Large intestine (tissue), 3 donors: ENCODE measurements at regions not wholly inside any gene's neighbourhood (a gene's known extent, or its start where the extent isn't known, plus 50 kb on each side); places are given as distances from the start of the nearest gene placed in this dataset.

Experiments used
- DNase-seq, 2 donors: peaks; one replicate each; pipeline versions ENCODE4 v3.0.0 to v3.0.0-alpha.2; 2013
- H3K27ac ChIP-seq: one replicate; pipeline ENCODE4 v1.5.1; 2013; ENCODE audit warnings: low read length
- H3K27me3 ChIP-seq: 2 replicates; pipeline ENCODE4 v1.6.1; 2013; ENCODE audit warnings: low read length; ENCODE audit not compliant: control insufficient read depth, insufficient read depth
- H3K36me3 ChIP-seq: 2 replicates; pipeline ENCODE4 v1.6.1; 2013; ENCODE audit warnings: low read length; ENCODE audit not compliant: control insufficient read depth, insufficient read depth
- H3K4me1 ChIP-seq: one replicate; pipeline ENCODE4 v1.6.1; 2013; ENCODE audit warnings: low read length; ENCODE audit not compliant: control insufficient read depth, insufficient read depth
- H3K4me3 ChIP-seq: one replicate; pipeline ENCODE4 v1.5.1; 2013; ENCODE audit warnings: low read length
- H3K9me3 ChIP-seq: one replicate; pipeline ENCODE4 v1.6.1; 2013; ENCODE audit warnings: mild to moderate bottlenecking, low read depth, low read length, moderate library complexity; ENCODE audit not compliant: control insufficient read depth
- WGBS: methylation state at CpG from one replicate; pipeline ENCODE4 v1.1.5; 2013; ENCODE audit warnings: low lambda C conversion rate; ENCODE audit not compliant: insufficient coverage; 5-methylcytosine and 5-hydroxymethylcytosine counted together

DNA sequence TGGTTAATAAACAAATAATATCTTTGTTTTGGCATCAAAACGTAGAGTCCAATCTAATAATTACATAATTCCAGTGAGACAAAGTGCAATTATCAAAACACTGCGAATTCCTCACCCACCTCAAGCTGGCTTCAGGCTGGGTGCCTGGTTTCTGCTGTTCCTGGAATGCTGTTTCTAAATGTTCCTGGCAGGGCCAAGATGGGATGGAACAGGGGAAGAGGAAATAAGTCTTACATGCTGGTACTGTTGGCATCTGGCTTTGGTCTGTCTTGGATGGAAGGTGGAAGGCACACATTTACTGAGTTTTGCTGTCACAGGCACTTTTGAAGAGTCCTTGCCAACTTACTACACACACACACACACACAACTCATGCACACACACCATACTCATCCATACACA is 101.9 kb upstream of the SLCO3A1 start:
- peaks cover 17% of the 10 kb centered on the region for H3K9me3 ChIP-seq
- WGBS, result no CpG with 5 or more reads among the region's 2 CpGs
- no peaks in the 10 kb centered on the region for H3K36me3 ChIP-seq
- no peaks in the 10 kb centered on the region for H3K27me3 ChIP-seq
- no peak overlapping the region for H3K4me3 ChIP-seq
- H3K27ac ChIP-seq, result no peak overlapping the region
- no peaks in the 10 kb centered on the region for H3K4me1 ChIP-seq
- DNase-seq, result no peak

GRCh38 chr15:91752081-91752785 is 101.3 kb upstream of the SLCO3A1 start:
- Histone ChIP-seq H3K4me3 (no peak overlapping the region), H3K27me3 (no peaks in the 10 kb centered on the region), H3K9me3 (peaks cover 17% of the 10 kb centered on the region), H3K36me3 (no peaks in the 10 kb centered on the region), H3K27ac (no peak overlapping the region), H3K4me1 (no peaks in the 10 kb centered on the region)
- no peak for DNase-seq
- 60% methylated on average over 1 of the region's 8 CpGs for WGBS

GRCh38 chr15:91759560-91759959 is 93.9 kb upstream of the SLCO3A1 start:
- peaks cover 4% of the 10 kb centered on the region for H3K27me3 ChIP-seq
- H3K9me3 ChIP-seq, result no peaks in the 10 kb centered on the region
- no peak for DNase-seq
- WGBS, result no CpG with 5 or more reads among the region's 2 CpGs
- no peak overlapping the region for H3K4me3 ChIP-seq
- H3K36me3 ChIP-seq, result no peaks in the 10 kb centered on the region
- no peak overlapping the region for H3K27ac ChIP-seq
- H3K4me1 ChIP-seq, result no peaks in the 10 kb centered on the region

GRCh38 chr15:91765660-91766059 is 87.8 kb upstream of the SLCO3A1 start:
- DNase-seq, result no peak
- H3K4me3 ChIP-seq, result no peak overlapping the region
- no peak overlapping the region for H3K27ac ChIP-seq
- H3K4me1 ChIP-seq, result no peaks in the 10 kb centered on the region
- no peaks in the 10 kb centered on the region for H3K36me3 ChIP-seq
- H3K9me3 ChIP-seq, result no peaks in the 10 kb centered on the region
- peaks cover 7% of the 10 kb centered on the region for H3K27me3 ChIP-seq
- WGBS, result no CpG with 5 or more reads among the region's 3 CpGs

DNA sequence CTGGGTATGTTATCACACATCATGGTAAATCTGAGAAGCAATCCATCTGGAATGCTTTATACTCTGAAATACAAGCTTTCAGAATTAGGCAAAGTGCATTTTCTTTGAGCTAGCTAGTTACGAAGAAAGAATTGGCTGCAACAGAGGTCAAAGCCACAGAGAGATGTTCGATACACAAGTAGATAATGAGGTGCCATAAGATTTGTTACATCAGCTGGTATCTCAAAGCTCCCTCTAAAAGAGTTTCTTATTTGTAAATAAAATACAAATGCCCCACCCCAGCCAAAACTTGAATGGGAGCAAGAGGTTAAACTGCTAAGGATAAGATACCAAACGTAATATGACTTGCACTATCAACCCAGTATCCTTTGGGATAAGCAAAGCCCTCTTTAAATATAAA is 84.0 kb upstream of the SLCO3A1 start:
- Histone ChIP-seq H3K9me3 (no peaks in the 10 kb centered on the region), H3K36me3 (no peaks in the 10 kb centered on the region), H3K4me1 (no peaks in the 10 kb centered on the region), H3K27me3 (peaks cover 5% of the 10 kb centered on the region), H3K27ac (no peak overlapping the region), H3K4me3 (no peak overlapping the region)
- 85% methylated on average over 3 of the region's 3 CpGs for WGBS
- DNase-seq, result no peak

DNA sequence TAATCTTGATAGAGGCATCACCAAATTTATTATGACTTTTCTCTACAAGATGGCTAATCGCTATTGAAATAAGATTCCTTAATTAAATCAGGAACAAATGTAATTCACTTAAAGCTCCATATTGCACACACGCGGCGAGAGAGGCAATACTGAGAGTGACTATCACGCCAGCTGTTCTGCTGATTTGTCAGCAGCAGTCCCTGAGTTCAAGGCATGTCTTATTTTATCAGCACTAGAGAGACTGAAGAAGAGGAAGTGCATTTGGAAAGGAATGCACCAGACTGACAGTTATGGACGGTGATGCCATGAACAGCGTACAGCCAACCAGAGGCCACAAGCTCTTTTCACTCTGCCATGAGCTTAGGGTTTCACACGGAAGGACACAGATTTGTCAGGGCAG is 83.6 kb upstream of the SLCO3A1 start:
- H3K36me3 ChIP-seq, result no peaks in the 10 kb centered on the region
- H3K4me1 ChIP-seq, result no peaks in the 10 kb centered on the region
- H3K27ac ChIP-seq, result no peak overlapping the region
- no peak overlapping the region for H3K4me3 ChIP-seq
- no peak for DNase-seq
- no peaks in the 10 kb centered on the region for H3K9me3 ChIP-seq
- WGBS, result 90% methylated on average over 2 of the region's 8 CpGs
- peaks cover 6% of the 10 kb centered on the region for H3K27me3 ChIP-seq

DNA sequence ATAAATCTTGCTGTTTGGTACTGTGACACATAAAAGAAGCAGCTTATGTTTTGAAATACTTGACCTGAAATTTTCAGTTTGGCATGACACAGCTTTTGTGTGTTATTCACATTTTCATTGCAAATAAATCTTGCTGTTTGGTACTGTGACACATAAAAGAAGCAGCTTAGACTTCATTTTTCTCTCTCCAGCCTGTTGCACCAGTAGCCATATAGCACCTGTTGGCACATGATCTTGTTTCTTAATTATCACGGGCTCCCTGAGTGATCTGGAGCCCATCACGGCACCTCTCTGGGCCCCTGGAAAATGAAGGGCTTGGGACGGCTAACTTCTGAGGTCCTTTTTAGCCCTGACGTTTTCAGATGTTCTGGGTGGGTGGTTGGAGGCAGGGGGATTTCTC is 77.4 kb upstream of the SLCO3A1 start:
- Histone ChIP-seq H3K27ac (no peak overlapping the region), H3K4me1 (no peaks in the 10 kb centered on the region), H3K9me3 (no peaks in the 10 kb centered on the region), H3K36me3 (no peaks in the 10 kb centered on the region), H3K27me3 (peaks cover 7% of the 10 kb centered on the region), H3K4me3 (no peak overlapping the region)
- DNase-seq, result no peak
- no CpG with 5 or more reads among the region's 4 CpGs for WGBS

DNA sequence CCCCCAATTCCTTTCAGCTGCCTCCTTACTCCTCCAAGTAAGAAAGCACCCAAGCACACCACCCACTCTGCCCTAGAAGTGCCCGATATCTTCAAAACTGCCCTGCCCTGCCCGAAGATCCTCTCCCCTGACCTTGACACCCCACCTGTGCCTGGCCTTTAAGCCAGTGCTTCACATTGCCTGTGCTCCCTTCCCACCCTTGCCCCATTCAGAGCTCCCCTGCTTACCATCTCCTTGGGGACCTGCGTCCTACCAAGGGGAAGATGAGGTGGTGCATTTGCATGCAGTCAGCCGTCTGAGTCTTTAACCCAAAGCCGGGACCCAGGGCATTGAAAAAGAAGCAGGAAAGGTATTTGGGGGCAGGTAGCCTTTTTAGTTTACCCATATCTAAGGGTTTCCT is 73.5 kb upstream of the SLCO3A1 start:
- H3K9me3 ChIP-seq, result no peaks in the 10 kb centered on the region
- no peak for DNase-seq
- no peak overlapping the region for H3K27ac ChIP-seq
- WGBS, result no CpG with 5 or more reads among the region's 5 CpGs
- H3K27me3 ChIP-seq, result peaks cover 7% of the 10 kb centered on the region
- no peaks in the 10 kb centered on the region for H3K36me3 ChIP-seq
- H3K4me3 ChIP-seq, result no peak overlapping the region
- H3K4me1 ChIP-seq, result no peaks in the 10 kb centered on the region

DNA sequence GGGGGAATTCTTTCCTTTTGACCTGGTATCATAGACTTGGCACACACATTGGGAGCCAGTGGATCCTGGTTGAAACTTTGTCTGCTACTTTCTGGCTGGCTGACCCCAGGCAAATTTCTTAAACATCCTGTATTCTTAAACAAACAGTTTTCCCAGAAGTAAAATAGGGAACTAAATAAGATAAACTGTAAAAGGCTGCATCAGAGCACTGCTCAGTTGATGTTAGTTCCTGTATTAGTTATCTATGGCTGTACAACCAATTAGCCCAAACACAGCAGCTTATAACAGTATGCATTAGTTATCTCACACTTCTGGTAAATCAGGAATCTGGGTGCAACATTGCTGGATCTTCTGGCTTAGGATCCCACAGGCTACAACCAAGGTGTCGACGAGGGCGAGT is 73.1 kb upstream of the SLCO3A1 start:
- no CpG with 5 or more reads among the region's 3 CpGs for WGBS
- no peaks in the 10 kb centered on the region for H3K36me3 ChIP-seq
- H3K9me3 ChIP-seq, result no peaks in the 10 kb centered on the region
- no peak overlapping the region for H3K4me3 ChIP-seq
- H3K27me3 ChIP-seq, result peaks cover 7% of the 10 kb centered on the region
- DNase-seq, result no peak
- no peaks in the 10 kb centered on the region for H3K4me1 ChIP-seq
- no peak overlapping the region for H3K27ac ChIP-seq

- H3K4me1 ChIP-seq, result no peaks in the 10 kb centered on the region
- DNase-seq, result no peak
- no peak overlapping the region for H3K4me3 ChIP-seq
- peaks cover 2% of the 10 kb centered on the region for H3K27me3 ChIP-seq
- no peak overlapping the region for H3K27ac ChIP-seq
- no peaks in the 10 kb centered on the region for H3K36me3 ChIP-seq
- no peaks in the 10 kb centered on the region for H3K9me3 ChIP-seq
- WGBS, result 80% methylated on average over 1 of the region's 6 CpGs
Observed at GRCh38 chr15:91782221-91782620, 71.3 kb upstream of the SLCO3A1 start.

DNA sequence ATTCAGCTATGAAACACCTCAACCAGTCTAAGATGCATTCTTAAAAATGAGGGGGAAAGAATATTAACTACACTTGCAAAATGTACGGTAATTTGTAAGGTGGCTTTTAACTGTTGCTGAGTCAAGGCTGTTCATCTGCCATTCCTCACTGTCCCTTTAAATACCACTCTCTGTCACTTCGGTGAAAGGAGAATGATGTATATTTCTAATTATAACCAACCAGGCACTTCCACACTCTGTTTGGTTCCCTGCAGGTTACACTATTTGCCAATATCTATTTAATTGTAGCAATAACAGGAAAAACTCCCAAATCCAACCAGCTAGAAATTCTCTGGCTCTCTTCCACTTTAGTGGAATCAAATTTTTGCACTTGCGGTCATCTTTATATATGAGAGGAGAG is 70.5 kb upstream of the SLCO3A1 start:
- Histone ChIP-seq H3K27me3 (peaks cover 7% of the 10 kb centered on the region), H3K4me1 (no peaks in the 10 kb centered on the region), H3K27ac (no peak overlapping the region), H3K36me3 (no peaks in the 10 kb centered on the region), H3K4me3 (no peak overlapping the region), H3K9me3 (no peaks in the 10 kb centered on the region)
- no peak for DNase-seq
- no CpG with 5 or more reads among the region's 3 CpGs for WGBS
